K562 (cell line): ENCODE measurements at regions not wholly inside any gene's neighbourhood (a gene's known extent, or its start where the extent isn't known, plus 50 kb on each side); places are given as distances from the start of the nearest gene placed in this dataset.

Experiments
- ATAC-seq: fragments of 200-7000 bp; cut with Tn5 transposase; 3 replicates; pipeline ENCODE4 v1.9.1; 2020; ENCODE audit warnings: moderate library complexity
- BruUV-seq: library from RNA; stranded (reverse); fragments of 400-500 nt; replicated peaks from 2 replicates; lab custom pipeline; 2021; lab: Mats Ljungman, UMichigan
- CTCF ChIA-PET: fragments of 300-600 bp; formaldehyde crosslinking; extraction: SDS; loops from one replicate; lab custom pipeline; 2021; ENCODE audit warnings: low intra/inter-chr PET ratio; lab: Yijun Ruan, JAX
- POLR2A ChIA-PET: fragments of 300-600, 350-650 bp; sonication (Branson Sonifier 250); formaldehyde crosslinking; extraction: SDS; loops from one replicate; lab custom pipeline; 2021; ENCODE audit warnings: antibody characterized with exemption, inconsistent platforms; lab: Yijun Ruan, JAX
- DNase-seq, 4 experiments: peaks; one replicate each; pipeline versions ENCODE4 v3.0.0 to v3.0.0-alpha.2; 2011 to 2018; ENCODE audit warnings: low spot score in 3 of 4, mixed read lengths in 3 of 4; ENCODE audit errors: extremely low read depth in 1 of 4
- FAIRE-seq: peaks from 2 replicates; lab custom pipeline; 2011; peaks lifted over from hg19 to GRCh38; lab: Jason Lieb, UNC
- H2AFZ ChIP-seq: 2 replicates; pipeline ENCODE4 v1.6.0; 2011; ENCODE audit warnings: low read depth, low read length, control low read depth, inconsistent platforms
- H3K27ac ChIP-seq: fragments of 200-600 bp; 3 replicates; pipeline ENCODE4 v1.8.0; 2011; ENCODE audit warnings: low read depth, mild to moderate bottlenecking, control low read depth, inconsistent platforms, low read length, moderate library complexity, mixed read lengths; ENCODE audit errors: extremely low read depth
- H3K27me3 ChIP-seq, 2 experiments: fragments of 300-600 bp in 1 of 2; 2 replicates in 1 of 2; 3 replicates in 1 of 2; pipeline versions ENCODE4 v1.6.0 to v1.8.0; 2011; ENCODE audit warnings: inconsistent platforms in 2 of 2, low read length in 2 of 2, mild to moderate bottlenecking in 1 of 2, mixed read lengths in 1 of 2, moderate library complexity in 1 of 2; ENCODE audit not compliant: control insufficient read depth in 2 of 2, insufficient read depth in 2 of 2
- H3K36me3 ChIP-seq: fragments of 300-600 bp; 3 replicates; pipeline ENCODE4 v1.8.0; 2011; ENCODE audit warnings: mild to moderate bottlenecking, low read length, inconsistent platforms; ENCODE audit not compliant: control insufficient read depth, insufficient read depth
- H3K4me1 ChIP-seq, 2 experiments: fragments of 200-600 bp in 1 of 2; replicated peaks in 1 of 2; 2 replicates in 1 of 2; 3 replicates in 1 of 2; pipeline versions ENCODE4 v1.5.1 to v1.8.0; 2011; ENCODE audit warnings: inconsistent platforms in 2 of 2, low read length in 2 of 2, mild to moderate bottlenecking in 1 of 2, mixed read lengths in 1 of 2, moderate library complexity in 1 of 2; ENCODE audit not compliant: control insufficient read depth in 2 of 2, insufficient read depth in 2 of 2
- H3K4me2 ChIP-seq: 2 replicates; pipeline ENCODE4 v1.6.1; 2011; ENCODE audit warnings: low read length, control low read depth, inconsistent platforms, mixed read lengths; ENCODE audit not compliant: insufficient read depth
- H3K4me3 ChIP-seq: fragments of 200-600 bp; sonication (generic), shearing (Covaris generic); 2 replicates; pipeline ENCODE4 v1.5.1; 2016; ENCODE audit warnings: control low read depth, inconsistent platforms
- H3K79me2 ChIP-seq: fragments of 200-600 bp; 3 replicates; pipeline ENCODE4 v1.8.0; 2011; ENCODE audit warnings: low read length, inconsistent platforms; ENCODE audit not compliant: control insufficient read depth, insufficient read depth
- H3K9ac ChIP-seq, 2 experiments: 2 replicates each; pipeline versions ENCODE4 v1.6.0 to v1.6.1; 2011; ENCODE audit warnings: low read depth in 2 of 2, low read length in 2 of 2, control low read depth in 1 of 2, inconsistent platforms in 1 of 2, mild to moderate bottlenecking in 1 of 2, mixed read lengths in 1 of 2; ENCODE audit not compliant: insufficient read depth in 1 of 2
- H3K9me1 ChIP-seq: one replicate; pipeline ENCODE4 v1.6.0; 2011; ENCODE audit warnings: inconsistent platforms, mild to moderate bottlenecking, low read length, moderate library complexity; ENCODE audit not compliant: control insufficient read depth, insufficient read depth
- H3K9me3 ChIP-seq: replicated peaks from 2 replicates; pipeline ENCODE4 v1.5.1; 2011; ENCODE audit warnings: low read depth, low read length, inconsistent platforms; ENCODE audit not compliant: control insufficient read depth, insufficient read depth
- H4K20me1 ChIP-seq: replicated peaks from 2 replicates; pipeline ENCODE4 v1.6.1; 2011; ENCODE audit warnings: low read length, inconsistent platforms, mixed read lengths; ENCODE audit not compliant: control insufficient read depth, insufficient read depth
- ZBTB11 ChIP-seq, 3 experiments: fragments of 200-800 bp in 1 of 3; fragments of 250-450 bp in 1 of 3; fragments of 450-650 bp in 1 of 3; sonication (Bioruptor Pico) in 1 of 3; sonication (Bioruptor generic) in 1 of 3; formaldehyde crosslinking in 1 of 3; IDR thresholded peaks; 2 replicates each; pipeline versions ENCODE4 v1.6.1 to v1.8.0; 2016 to 2022; ENCODE audit warnings: mild to moderate bottlenecking in 2 of 3, missing genetic modification characterization in 2 of 3, missing compliant biosample characterization in 1 of 3, moderate library complexity in 1 of 3
- WGBS: fragments of 100-300 bp; shearing (Covaris generic); methylation state at CpG from one replicate; pipeline ENCODE4 v1.1.6; 2016; ENCODE audit warnings: low coverage, mixed read lengths; ENCODE audit not compliant: insufficient coverage; ENCODE audit errors: missing lambda C conversion rate; 5-methylcytosine and 5-hydroxymethylcytosine counted together
- in situ Hi-C: fragments of 300-500 bp; cut with MboI; formaldehyde crosslinking; loops from 4 replicates; pipeline ENCODE4 v1.15.0; 2018; ENCODE audit warnings: inconsistent platforms, mixed read lengths
- intact Hi-C: fragments of 100-400 bp; cut with micrococcal nuclease; formaldehyde crosslinking; loops from 2 replicates; pipeline ENCODE4 v1.14.2; 2022
- TF ChIP-seq, protein P1 (sequence below): IDR thresholded peaks from 2 replicates; pipeline ENCODE4 v1.6.1; 2014; ENCODE audit warnings: antibody characterized with exemption

DNA sequence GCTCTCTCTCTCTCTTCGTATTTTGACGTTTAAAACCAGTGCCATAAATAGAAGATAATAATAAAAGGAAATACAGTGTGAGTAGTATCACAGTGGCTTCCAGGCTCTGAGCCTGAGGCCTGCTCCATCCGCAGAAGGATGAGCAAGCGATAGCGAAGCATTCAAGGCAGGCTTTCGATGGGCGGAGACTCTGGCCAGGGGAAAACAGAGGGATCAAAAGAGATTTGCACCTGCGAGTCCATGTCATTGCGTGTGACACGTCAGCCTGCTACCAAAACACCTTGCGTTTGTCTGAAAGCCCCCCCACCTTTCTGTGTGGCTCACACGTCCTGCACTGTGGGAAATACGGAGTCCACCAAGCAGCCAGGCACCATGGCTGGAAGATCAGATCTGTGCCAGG is 377.3 kb upstream of the SULF2 start:
- in situ Hi-C loops = no loop called here
- FAIRE-seq (no peak), DNase-seq (no peak), ATAC-seq (no peak)
- Histone ChIP-seq H4K20me1 (no peaks in the 10 kb centered on the region; the same call in none of the 2 replicates), H2AFZ (no peak overlapping the region), H3K36me3 (no peaks in the 10 kb centered on the region), H3K9me1 (no peaks in the 10 kb centered on the region), H3K79me2 (no peaks in the 10 kb centered on the region), H3K9me3 (no peaks in the 10 kb centered on the region), H3K27ac (no peak overlapping the region), H3K4me2 (no peak overlapping the region), H3K9ac (no peak overlapping the region), H3K27me3 (peaks cover 7 to 37% of the 10 kb centered on the region in 2 experiments; a peak in 3 of 5 replicates), H3K4me3 (no peak overlapping the region), H3K4me1 (no peaks in the 10 kb centered on the region)
- TF ChIP-seq, protein P1, sequence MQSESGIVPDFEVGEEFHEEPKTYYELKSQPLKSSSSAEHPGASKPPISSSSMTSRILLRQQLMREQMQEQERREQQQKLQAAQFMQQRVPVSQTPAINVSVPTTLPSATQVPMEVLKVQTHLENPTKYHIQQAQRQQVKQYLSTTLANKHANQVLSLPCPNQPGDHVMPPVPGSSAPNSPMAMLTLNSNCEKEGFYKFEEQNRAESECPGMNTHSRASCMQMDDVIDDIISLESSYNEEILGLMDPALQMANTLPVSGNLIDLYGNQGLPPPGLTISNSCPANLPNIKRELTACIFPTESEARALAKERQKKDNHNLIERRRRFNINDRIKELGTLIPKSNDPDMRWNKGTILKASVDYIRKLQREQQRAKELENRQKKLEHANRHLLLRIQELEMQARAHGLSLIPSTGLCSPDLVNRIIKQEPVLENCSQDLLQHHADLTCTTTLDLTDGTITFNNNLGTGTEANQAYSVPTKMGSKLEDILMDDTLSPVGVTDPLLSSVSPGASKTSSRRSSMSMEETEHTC = no peak
- TF ChIP-seq ZBTB11 (CRISPR knock-in tag; IDR thresholded peaks at IDR 0.05) = 0 out of 6 replicates have a peak, but pooled peaks of 1 of the 3 experiments have one; percentile 6
- WGBS = 1% methylated on average over 13 of the region's 13 CpGs
- BruUV-seq = no TSS peak
- CTCF ChIA-PET = no interaction called here
- intact Hi-C loops = no loop called here
- POLR2A ChIA-PET = interaction anchor here (0.5 kb wide), 1 partner anchor 19 kb away, joined by 3 read pairs; no protein-coding TSS in a partner anchor
